ENCODE measurements at regions not wholly inside any gene's neighbourhood (a gene's known extent, or its start where the extent isn't known, plus 50 kb on each side); places are given as distances from the start of the nearest gene placed in this dataset.

GRCh38 chr3:165389064-165389463, 192.9 kb upstream of the SLITRK3 start:
- TF ChIP-seq, protein P1, sequence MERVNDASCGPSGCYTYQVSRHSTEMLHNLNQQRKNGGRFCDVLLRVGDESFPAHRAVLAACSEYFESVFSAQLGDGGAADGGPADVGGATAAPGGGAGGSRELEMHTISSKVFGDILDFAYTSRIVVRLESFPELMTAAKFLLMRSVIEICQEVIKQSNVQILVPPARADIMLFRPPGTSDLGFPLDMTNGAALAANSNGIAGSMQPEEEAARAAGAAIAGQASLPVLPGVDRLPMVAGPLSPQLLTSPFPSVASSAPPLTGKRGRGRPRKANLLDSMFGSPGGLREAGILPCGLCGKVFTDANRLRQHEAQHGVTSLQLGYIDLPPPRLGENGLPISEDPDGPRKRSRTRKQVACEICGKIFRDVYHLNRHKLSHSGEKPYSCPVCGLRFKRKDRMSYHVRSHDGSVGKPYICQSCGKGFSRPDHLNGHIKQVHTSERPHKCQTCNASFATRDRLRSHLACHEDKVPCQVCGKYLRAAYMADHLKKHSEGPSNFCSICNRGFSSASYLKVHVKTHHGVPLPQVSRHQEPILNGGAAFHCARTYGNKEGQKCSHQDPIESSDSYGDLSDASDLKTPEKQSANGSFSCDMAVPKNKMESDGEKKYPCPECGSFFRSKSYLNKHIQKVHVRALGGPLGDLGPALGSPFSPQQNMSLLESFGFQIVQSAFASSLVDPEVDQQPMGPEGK (CRISPR knock-in tag; IDR thresholded peaks at IDR 0.05; ENCODE audit: borderline replicate concordance) = no peak
- TF ChIP-seq BACH2 (CRISPR knock-in tag; IDR thresholded peaks at IDR 0.05; ENCODE audit: borderline replicate concordance) (no peak), ZFP3 (CRISPR knock-in tag; IDR thresholded peaks at IDR 0.05) (no peak), TOX (CRISPR knock-in tag; IDR thresholded peaks at IDR 0.05; ENCODE audit: borderline replicate concordance) (no peak), ARNTL (CRISPR knock-in tag; IDR thresholded peaks at IDR 0.05; ENCODE audit: borderline replicate concordance, low read depth) (no peak), GLIS3 (CRISPR knock-in tag; IDR thresholded peaks at IDR 0.05) (no peak)
- TF ChIP-seq, protein P2, sequence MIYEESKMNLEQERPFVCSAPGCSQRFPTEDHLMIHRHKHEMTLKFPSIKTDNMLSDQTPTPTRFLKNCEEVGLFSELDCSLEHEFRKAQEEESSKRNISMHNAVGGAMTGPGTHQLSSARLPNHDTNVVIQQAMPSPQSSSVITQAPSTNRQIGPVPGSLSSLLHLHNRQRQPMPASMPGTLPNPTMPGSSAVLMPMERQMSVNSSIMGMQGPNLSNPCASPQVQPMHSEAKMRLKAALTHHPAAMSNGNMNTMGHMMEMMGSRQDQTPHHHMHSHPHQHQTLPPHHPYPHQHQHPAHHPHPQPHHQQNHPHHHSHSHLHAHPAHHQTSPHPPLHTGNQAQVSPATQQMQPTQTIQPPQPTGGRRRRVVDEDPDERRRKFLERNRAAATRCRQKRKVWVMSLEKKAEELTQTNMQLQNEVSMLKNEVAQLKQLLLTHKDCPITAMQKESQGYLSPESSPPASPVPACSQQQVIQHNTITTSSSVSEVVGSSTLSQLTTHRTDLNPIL (CRISPR knock-in tag; IDR thresholded peaks at IDR 0.05; ENCODE audit: low read depth) = no peak
